ENCODE measurements at regions not wholly inside any gene's neighbourhood (a gene's known extent, or its start where the extent isn't known, plus 50 kb on each side); places are given as distances from the start of the nearest gene placed in this dataset.
A peak's percentile ranks its signal among the peaks of the same experiment; 100 is the strongest.

GRCh38 chr6:106894978-106895702, 79.4 kb downstream of the CD24 start (continued):
- TF ChIP-seq ZNF395 (CRISPR knock-in tag; IDR thresholded peaks at IDR 0.05) (no peak), E2F8 (IDR thresholded peaks at IDR 0.05; ENCODE audit: low read depth, partially characterized antibody) (no peak), CBX3 (IDR thresholded peaks at IDR 0.05; ENCODE audit: borderline replicate concordance in 1 of 2, low read length in 2 of 2) (peak in 1 of 2 experiments; percentile 63; a peak in 1 of 3 replicates), LEF1 (IDR thresholded peaks at IDR 0.05) (no peak), AFF4 (CRISPR knock-in tag; IDR thresholded peaks at IDR 0.05) (no peak), ZNF717 (CRISPR knock-in tag; IDR thresholded peaks at IDR 0.05) (no peak), PHF21A (IDR thresholded peaks at IDR 0.05; ENCODE audit: borderline replicate concordance, low read depth) (no peak), ZNF77 (CRISPR knock-in tag; IDR thresholded peaks at IDR 0.05) (no peak), KDM1A (IDR thresholded peaks at IDR 0.05) (no peak), SMAD1 (IDR thresholded peaks at IDR 0.05; ENCODE audit: low read depth, low read length, partially characterized antibody) (peak; percentile 50), TGIF2 (CRISPR knock-in tag; IDR thresholded peaks at IDR 0.05) (no peak), SMC3 (conservative IDR thresholded peaks at IDR 0.05; ENCODE audit: insufficient read depth, low read depth, low read length) (no peak), CUX1 (CRISPR knock-in tag; IDR thresholded peaks at IDR 0.05) (no peak), FOSL1 (tag; conservative IDR thresholded peaks at IDR 0.05) (peak; percentile 97)

All from K562 (cell line).